WTC11 (cell line): ENCODE measurements at regions not wholly inside any gene's neighbourhood (a gene's known extent, or its start where the extent isn't known, plus 50 kb on each side); places are given as distances from the start of the nearest gene placed in this dataset.

ENCODE experiments used
- CTCF ChIP-seq: fragments of 200-600 bp; IDR thresholded peaks from 2 replicates; pipeline ENCODE4 v1.8.0; 2022; ENCODE audit warnings: antibody characterized with exemption
- E2F5 ChIP-seq: sonication (generic); formaldehyde crosslinking; IDR thresholded peaks from 2 replicates; pipeline ENCODE4 v1.8.1; 2022; ENCODE audit warnings: mild to moderate bottlenecking, moderate library complexity, missing genetic modification reagents
- NR3C1 ChIP-seq: sonication (generic); formaldehyde crosslinking; conservative IDR thresholded peaks from 2 replicates; pipeline ENCODE4 v1.8.1; 2023; ENCODE audit warnings: low read depth, mild to moderate bottlenecking, missing genetic modification reagents
- SMAD4 ChIP-seq: sonication (generic); formaldehyde crosslinking; IDR thresholded peaks from 2 replicates; pipeline ENCODE4 v1.8.0; 2022; ENCODE audit warnings: mild to moderate bottlenecking, missing genetic modification reagents

GRCh38 chr4:100014616-100015015, 64.5 kb upstream of the H2AZ1 start:
- TF ChIP-seq CTCF = no peak
- TF ChIP-seq E2F5 (CRISPR knock-in tag) = no peak
- no peak for TF ChIP-seq NR3C1 (CRISPR knock-in tag)
- TF ChIP-seq SMAD4 (CRISPR knock-in tag) = no peak
